Large intestine (tissue), 3 donors: ENCODE measurements at regions not wholly inside any gene's neighbourhood (a gene's known extent, or its start where the extent isn't known, plus 50 kb on each side); places are given as distances from the start of the nearest gene placed in this dataset.

Experiments
- DNase-seq, 2 donors: peaks; one replicate each; pipeline versions ENCODE4 v3.0.0 to v3.0.0-alpha.2; 2013
- H3K27ac ChIP-seq: one replicate; pipeline ENCODE4 v1.5.1; 2013; ENCODE audit warnings: low read length
- H3K27me3 ChIP-seq: 2 replicates; pipeline ENCODE4 v1.6.1; 2013; ENCODE audit warnings: low read length; ENCODE audit not compliant: control insufficient read depth, insufficient read depth
- H3K36me3 ChIP-seq: 2 replicates; pipeline ENCODE4 v1.6.1; 2013; ENCODE audit warnings: low read length; ENCODE audit not compliant: control insufficient read depth, insufficient read depth
- H3K4me1 ChIP-seq: one replicate; pipeline ENCODE4 v1.6.1; 2013; ENCODE audit warnings: low read length; ENCODE audit not compliant: control insufficient read depth, insufficient read depth
- H3K4me3 ChIP-seq: one replicate; pipeline ENCODE4 v1.5.1; 2013; ENCODE audit warnings: low read length
- H3K9me3 ChIP-seq: one replicate; pipeline ENCODE4 v1.6.1; 2013; ENCODE audit warnings: mild to moderate bottlenecking, low read depth, low read length, moderate library complexity; ENCODE audit not compliant: control insufficient read depth
- WGBS: methylation state at CpG from one replicate; pipeline ENCODE4 v1.1.5; 2013; ENCODE audit warnings: low lambda C conversion rate; ENCODE audit not compliant: insufficient coverage; 5-methylcytosine and 5-hydroxymethylcytosine counted together

DNA sequence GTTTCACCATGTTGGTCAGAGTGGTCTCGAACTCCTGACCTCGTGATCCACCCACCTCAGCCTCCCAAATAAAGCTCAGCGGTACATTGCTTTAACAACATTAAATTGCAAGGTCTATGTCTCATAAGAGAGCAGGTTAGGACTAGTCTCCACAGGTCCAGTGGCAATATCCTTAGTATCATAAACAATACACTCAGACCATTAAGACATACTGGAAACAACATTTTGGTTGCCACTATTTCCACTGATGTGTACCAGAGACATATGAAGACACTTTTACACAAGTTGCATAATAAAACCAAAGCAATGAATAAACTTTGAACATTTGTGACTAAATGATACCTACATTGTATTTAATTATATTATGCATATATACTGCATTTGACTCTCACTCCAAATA is 1130.0 kb downstream of the TSN start:
- H3K9me3 ChIP-seq = no peaks in the 10 kb centered on the region
- WGBS = no CpG with 5 or more reads among the region's 3 CpGs
- DNase-seq = no peak

DNA sequence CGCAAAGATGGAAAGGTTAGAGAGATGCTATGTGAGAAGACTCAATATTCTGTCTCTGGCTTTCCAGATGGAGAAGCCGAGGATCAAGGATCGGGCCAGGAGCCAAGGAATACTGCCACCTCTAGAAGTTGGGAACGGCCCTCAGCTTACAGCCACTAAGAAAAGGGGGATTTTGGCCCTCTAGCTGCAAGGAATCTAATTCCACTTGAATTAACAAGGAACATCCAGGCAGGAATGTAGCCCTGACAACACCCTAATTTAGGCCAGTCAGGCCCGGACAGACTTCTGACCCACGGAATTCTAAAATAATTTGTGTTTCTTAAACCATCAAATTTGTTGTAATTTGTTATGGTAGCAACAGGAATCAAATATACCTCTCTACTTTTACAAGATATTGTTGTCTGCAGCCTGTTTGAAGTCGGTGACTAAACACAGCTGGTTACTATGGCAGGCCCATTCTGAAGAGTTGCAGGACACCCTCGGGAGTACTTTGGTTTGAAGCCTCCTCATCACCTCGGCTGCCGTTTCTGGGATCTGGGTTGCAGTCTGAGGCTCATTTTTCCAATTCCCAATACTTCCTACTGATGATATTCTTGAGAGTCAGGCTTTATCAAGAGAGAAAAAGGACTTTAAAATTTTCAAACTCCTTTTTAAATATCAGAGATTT is 1131.2 kb downstream of the TSN start:
- no peaks in the 10 kb centered on the region for H3K9me3 ChIP-seq
- H3K27ac ChIP-seq = no peak overlapping the region
- H3K36me3 ChIP-seq = no peaks in the 10 kb centered on the region
- DNase-seq = no peak
- H3K4me3 ChIP-seq = no peak overlapping the region
- WGBS = no CpG with 5 or more reads among the region's 10 CpGs
- no peaks in the 10 kb centered on the region for H3K27me3 ChIP-seq
- H3K4me1 ChIP-seq = no peaks in the 10 kb centered on the region

More for the DNA sequence above, 1130.0 kb downstream of the TSN start:
- Histone ChIP-seq H3K27ac (no peak overlapping the region), H3K27me3 (no peaks in the 10 kb centered on the region), H3K36me3 (no peaks in the 10 kb centered on the region), H3K4me1 (no peaks in the 10 kb centered on the region), H3K4me3 (no peak overlapping the region)

DNA sequence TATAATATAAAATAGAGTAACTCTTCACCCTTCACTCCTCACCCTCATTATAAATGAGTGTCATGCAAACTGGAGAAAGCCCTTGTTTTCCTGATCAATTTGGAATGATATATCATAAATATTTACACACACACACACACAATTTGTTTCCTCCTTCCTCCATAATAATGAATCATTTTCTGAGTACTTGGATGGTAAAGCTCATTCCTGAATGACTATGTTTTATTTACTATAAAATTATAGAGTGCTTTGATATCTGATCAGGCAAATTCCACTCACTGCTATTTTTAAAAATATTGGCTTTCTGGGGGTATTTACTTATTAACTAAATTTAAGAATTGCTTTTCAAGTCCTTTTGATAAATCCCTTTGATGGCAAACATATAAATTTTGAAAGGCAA is 1125.5 kb upstream of the CNTNAP5 start:
- DNase-seq = no peak
- no peaks in the 10 kb centered on the region for H3K36me3 ChIP-seq
- no peaks in the 10 kb centered on the region for H3K9me3 ChIP-seq
- no peak overlapping the region for H3K27ac ChIP-seq
- H3K4me3 ChIP-seq = no peak overlapping the region
- H3K27me3 ChIP-seq = no peaks in the 10 kb centered on the region
- H3K4me1 ChIP-seq = no peaks in the 10 kb centered on the region

DNA sequence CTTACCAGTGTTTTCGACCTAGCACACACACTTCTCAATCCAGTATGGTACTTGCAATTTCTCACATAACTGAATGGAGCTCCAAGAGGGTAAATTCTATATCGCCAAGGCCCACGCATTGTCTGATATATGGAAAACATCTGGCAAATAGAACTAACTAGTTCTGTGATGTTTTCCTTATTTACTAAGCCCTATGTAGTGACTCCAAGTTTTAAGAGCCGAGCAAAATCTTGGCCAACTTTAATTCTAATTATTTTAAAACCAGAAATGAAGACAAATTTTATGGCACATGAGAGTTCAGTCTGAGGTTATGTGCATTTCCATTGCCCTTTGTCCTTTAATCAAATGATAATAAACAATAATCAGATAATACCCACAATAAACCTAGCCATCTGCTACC is 1119.7 kb upstream of the CNTNAP5 start:
- Histone ChIP-seq H3K36me3 (no peaks in the 10 kb centered on the region), H3K4me3 (no peak overlapping the region), H3K9me3 (no peaks in the 10 kb centered on the region), H3K4me1 (no peaks in the 10 kb centered on the region), H3K27me3 (no peaks in the 10 kb centered on the region), H3K27ac (no peak overlapping the region)
- peak in 1 of 2 donors; percentile 4 for DNase-seq
- WGBS = 90% methylated on average over 2 of the region's 4 CpGs

DNA sequence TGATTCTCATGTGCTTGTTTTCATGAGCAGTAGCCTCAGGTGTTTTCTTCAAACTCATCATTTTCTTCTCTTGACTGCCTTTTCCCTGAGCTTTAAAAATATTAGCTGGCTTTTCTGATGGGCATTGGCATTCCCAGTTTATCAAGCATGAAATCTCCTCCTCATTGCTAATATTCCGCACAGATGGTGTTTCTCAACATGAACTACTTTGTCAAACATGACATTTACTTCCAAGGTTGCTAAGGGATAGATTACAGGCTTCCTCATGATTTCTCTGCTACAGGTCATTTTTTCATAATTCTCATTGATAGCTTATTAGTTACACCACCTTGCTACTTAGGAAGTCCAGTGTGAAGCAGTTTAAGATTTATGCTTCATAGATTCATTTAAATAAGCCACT is 1116.9 kb upstream of the CNTNAP5 start:
- no CpG with 5 or more reads among the region's 1 CpG for WGBS
- H3K27me3 ChIP-seq = no peaks in the 10 kb centered on the region
- no peak for DNase-seq
- no peaks in the 10 kb centered on the region for H3K36me3 ChIP-seq
- no peaks in the 10 kb centered on the region for H3K9me3 ChIP-seq
- H3K27ac ChIP-seq = no peak overlapping the region
- no peaks in the 10 kb centered on the region for H3K4me1 ChIP-seq
- no peak overlapping the region for H3K4me3 ChIP-seq

DNA sequence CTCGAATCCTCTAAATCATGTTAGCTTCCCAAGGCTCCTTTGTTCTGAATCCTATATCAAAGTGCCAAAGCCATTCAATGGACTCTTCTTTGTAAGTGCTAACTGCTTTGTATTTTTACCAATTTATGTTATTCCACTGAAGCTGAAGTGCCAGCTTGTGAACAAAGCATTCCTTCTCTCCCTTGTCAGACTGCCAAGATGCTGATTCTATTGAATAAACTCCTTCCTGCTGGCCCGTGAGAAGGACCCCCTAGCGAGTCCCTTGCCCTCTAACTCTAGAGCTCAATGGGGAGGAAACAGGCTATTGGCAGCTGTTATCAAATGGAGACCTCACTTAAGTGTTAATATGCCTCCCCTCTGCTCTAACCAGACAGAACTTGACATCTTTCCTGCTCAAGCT is 1097.9 kb upstream of the CNTNAP5 start:
- H3K36me3 ChIP-seq = no peaks in the 10 kb centered on the region
- DNase-seq = no peak
- H3K27me3 ChIP-seq = no peaks in the 10 kb centered on the region
- no CpG with 5 or more reads among the region's 3 CpGs for WGBS
- no peaks in the 10 kb centered on the region for H3K4me1 ChIP-seq
- no peak overlapping the region for H3K27ac ChIP-seq
- H3K9me3 ChIP-seq = peaks cover 5% of the 10 kb centered on the region
- H3K4me3 ChIP-seq = no peak overlapping the region

DNA sequence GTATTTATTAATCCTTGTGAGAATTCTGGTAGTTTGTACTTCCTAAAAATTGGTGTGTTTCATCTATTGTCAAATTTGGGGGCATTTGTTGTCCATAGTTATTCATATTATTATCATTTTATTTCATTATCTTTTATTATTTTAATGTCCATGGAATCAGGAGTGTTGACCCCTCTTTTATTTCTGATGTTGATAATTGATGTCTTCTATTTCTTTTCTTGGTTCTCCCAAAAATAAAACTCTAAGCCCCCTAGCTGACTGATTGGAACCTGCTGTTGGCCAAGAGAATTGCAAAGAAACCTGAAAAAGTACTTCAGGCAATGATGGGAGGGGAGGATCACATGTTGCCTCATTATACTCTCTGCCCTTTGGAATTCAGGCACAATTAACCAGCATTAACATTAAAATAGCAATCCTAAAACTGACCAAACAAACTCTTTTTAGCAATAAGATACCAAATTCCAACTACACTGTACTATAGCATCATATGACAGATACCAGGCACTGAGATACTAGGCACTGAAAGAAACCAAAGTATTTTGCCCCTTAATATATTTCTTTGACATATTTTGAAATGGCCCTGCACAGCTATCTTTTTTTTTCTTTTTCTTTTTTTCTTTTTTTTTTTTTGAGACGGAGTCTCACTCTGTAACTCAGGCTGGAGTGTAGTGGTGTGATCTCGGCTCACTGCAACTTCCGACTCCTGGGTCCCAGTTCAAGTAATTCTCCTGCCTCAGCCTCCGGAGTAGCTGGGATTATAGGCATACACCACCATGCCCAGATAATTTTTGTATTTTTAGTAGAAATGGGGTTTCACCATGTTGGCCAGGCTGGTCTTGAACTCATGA is 1097.2 kb upstream of the CNTNAP5 start:
- H3K4me1 ChIP-seq = no peaks in the 10 kb centered on the region
- H3K36me3 ChIP-seq = no peaks in the 10 kb centered on the region
- H3K27ac ChIP-seq = no peak overlapping the region
- no peaks in the 10 kb centered on the region for H3K27me3 ChIP-seq
- no peak for DNase-seq
- H3K4me3 ChIP-seq = no peak overlapping the region
- peaks cover 5% of the 10 kb centered on the region for H3K9me3 ChIP-seq
- 100% methylated on average over 1 of the region's 4 CpGs for WGBS

DNA sequence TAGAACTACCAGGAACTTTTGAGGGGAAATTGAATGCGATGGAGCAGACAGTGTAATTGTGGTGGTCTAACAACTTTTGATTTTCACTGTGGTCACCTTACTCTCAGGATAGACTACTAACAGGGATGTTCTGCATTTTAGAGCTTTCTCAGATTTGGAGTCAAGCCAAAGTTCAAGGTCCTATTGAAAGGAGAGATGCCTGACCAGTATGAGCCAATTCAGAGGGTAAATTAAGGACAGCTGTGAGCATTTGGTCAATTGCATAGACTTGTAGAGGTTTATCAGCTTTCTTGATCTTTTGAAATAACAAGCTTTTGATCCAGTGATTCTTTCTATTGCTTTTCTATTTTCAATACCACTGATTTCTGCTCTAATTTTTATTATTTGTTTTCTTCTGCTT is 1095.7 kb upstream of the CNTNAP5 start:
- Histone ChIP-seq H3K9me3 (peaks cover 5% of the 10 kb centered on the region), H3K27me3 (no peaks in the 10 kb centered on the region), H3K4me1 (no peaks in the 10 kb centered on the region), H3K36me3 (no peaks in the 10 kb centered on the region), H3K27ac (no peak overlapping the region), H3K4me3 (no peak overlapping the region)
- DNase-seq = no peak
- WGBS = no CpG with 5 or more reads among the region's 1 CpG

DNA sequence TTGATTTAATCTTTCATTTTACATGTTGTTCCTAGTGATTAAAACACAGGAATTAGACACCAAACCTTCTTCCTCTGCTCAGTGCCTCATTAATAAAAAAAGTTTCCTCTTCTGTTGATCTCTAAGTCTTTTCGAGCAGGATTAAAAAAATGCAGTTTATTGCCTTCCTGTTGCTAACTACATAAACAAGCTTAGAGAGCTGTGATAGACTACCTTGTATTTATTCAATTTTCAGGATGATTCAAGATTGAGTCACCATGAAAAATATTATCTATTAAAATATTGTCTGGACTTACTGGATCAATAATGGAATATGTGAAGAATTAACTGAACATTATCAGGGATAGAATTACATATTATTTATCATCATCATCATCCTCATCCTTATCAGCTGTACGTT is 1089.6 kb upstream of the CNTNAP5 start:
- no peak overlapping the region for H3K4me3 ChIP-seq
- no peaks in the 10 kb centered on the region for H3K4me1 ChIP-seq
- no peaks in the 10 kb centered on the region for H3K9me3 ChIP-seq
- H3K27me3 ChIP-seq = no peaks in the 10 kb centered on the region
- H3K27ac ChIP-seq = no peak overlapping the region
- WGBS = 100% methylated on average over 2 of the region's 2 CpGs
- no peaks in the 10 kb centered on the region for H3K36me3 ChIP-seq
- DNase-seq = no peak

DNA sequence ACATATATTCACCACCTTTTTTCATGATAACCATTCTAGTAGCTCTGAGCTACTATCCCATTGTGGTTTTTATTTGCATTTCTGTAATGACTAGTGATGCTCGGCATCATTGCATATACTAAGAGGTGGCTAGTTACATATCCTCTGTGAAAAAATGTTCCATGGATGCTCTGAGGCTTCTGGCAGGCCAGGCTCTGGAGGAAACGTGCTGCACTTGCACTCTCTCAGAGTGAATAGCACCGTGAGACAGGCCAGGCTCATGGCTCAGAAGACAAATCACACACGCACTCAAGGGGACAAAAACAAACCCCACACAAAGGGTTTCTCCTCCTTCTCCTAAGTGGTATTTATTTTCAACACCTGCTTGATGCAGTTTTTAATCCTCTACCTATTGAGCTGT is 1085.3 kb upstream of the CNTNAP5 start:
- H3K4me1 ChIP-seq = no peaks in the 10 kb centered on the region
- no peak overlapping the region for H3K27ac ChIP-seq
- WGBS = no CpG with 5 or more reads among the region's 4 CpGs
- H3K9me3 ChIP-seq = no peaks in the 10 kb centered on the region
- DNase-seq = no peak
- H3K36me3 ChIP-seq = no peaks in the 10 kb centered on the region
- H3K4me3 ChIP-seq = no peak overlapping the region
- no peaks in the 10 kb centered on the region for H3K27me3 ChIP-seq

DNA sequence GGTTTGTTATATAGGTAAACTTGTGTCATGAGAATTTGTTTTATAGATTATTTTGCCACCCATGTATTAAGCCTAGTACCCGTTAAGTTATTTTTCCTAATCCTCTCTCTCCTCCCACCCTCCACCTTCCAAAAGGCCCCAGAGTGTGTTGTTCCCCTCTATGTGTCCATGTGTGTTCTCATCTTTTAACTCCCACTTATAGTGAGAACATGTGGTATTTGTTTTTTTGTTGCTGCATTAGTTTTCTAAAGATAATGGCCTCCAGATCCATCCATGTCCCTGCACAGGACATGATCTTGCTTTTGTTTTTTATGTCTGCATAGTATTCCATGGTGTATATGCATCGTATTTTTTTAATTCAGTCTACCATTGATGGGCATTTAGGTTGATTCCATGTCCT is 1075.6 kb upstream of the CNTNAP5 start:
- Histone ChIP-seq H3K4me3 (no peak overlapping the region), H3K27ac (no peak overlapping the region), H3K36me3 (no peaks in the 10 kb centered on the region), H3K4me1 (no peaks in the 10 kb centered on the region), H3K27me3 (no peaks in the 10 kb centered on the region), H3K9me3 (no peaks in the 10 kb centered on the region)
- no peak for DNase-seq
- 100% methylated on average over 1 of the region's 2 CpGs for WGBS
